ENCODE measurements at regions not wholly inside any gene's neighbourhood (a gene's known extent, or its start where the extent isn't known, plus 50 kb on each side); places are given as distances from the start of the nearest gene placed in this dataset.

DNA sequence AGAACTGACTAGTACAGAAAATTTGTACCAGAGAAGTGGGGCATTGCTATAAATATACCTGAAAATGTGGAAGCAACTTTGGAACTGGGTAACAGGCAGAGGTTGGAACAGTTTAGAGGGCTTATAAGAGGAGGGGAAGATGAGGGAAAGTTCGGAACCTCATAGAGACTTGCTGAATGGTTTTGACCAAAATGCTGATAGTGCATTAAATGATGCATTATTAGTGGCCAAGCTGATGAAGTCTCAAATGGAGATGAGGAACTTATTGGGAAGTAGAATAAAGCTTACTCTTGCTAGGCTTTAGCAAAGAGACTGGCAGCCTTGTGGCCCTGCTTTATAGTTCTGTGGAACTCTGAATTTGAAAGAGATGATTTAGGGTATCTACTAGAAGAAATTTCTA is 189.8 kb downstream of the FGF10 start:
- H3K4me1 ChIP-seq (ENCODE audit: insufficient read depth, insufficient read length), result no peaks in the 10 kb centered on the region
- H3K27me3 ChIP-seq (ENCODE audit: insufficient read depth, insufficient read length), result no peaks in the 10 kb centered on the region
- H3K36me3 ChIP-seq (ENCODE audit: insufficient read depth, insufficient read length, low read length), result no peaks in the 10 kb centered on the region
- TF ChIP-seq SUZ12 (IDR thresholded peaks at IDR 0.05; ENCODE audit: extremely low read depth, insufficient read depth, insufficient read length) (no peak), YY1 (IDR thresholded peaks at IDR 0.05; ENCODE audit: insufficient read depth, insufficient read length) (no peak), ZNF274 (IDR thresholded peaks at IDR 0.05; ENCODE audit: low read depth, low read length) (no peak)
- DNase-seq (ENCODE audit: low read depth, low spot score), result no peak
- no peak overlapping the region for H3K9ac ChIP-seq (ENCODE audit: insufficient read length, low read depth)
- peaks cover 13% of the 10 kb centered on the region; the same call in 1 of the 2 replicates for H3K9me3 ChIP-seq (ENCODE audit: insufficient read depth, low read length)
- H3K4me3 ChIP-seq (ENCODE audit: insufficient read length, low read depth), result no peak overlapping the region

- no peaks in the 10 kb centered on the region for H3K9me3 ChIP-seq (ENCODE audit: insufficient read depth, low read length)
- DNase-seq (ENCODE audit: low read depth, low spot score), result no peak
- no peak overlapping the region for H3K4me3 ChIP-seq (ENCODE audit: insufficient read length, low read depth)
- no peaks in the 10 kb centered on the region for H3K27me3 ChIP-seq (ENCODE audit: insufficient read depth, insufficient read length)
- no peaks in the 10 kb centered on the region for H3K36me3 ChIP-seq (ENCODE audit: insufficient read depth, insufficient read length, low read length)
- H3K9ac ChIP-seq (ENCODE audit: insufficient read length, low read depth), result no peak overlapping the region
- H3K4me1 ChIP-seq (ENCODE audit: insufficient read depth, insufficient read length), result no peaks in the 10 kb centered on the region
- TF ChIP-seq ZNF274 (IDR thresholded peaks at IDR 0.05; ENCODE audit: low read depth, low read length), result no peak
- no peak for TF ChIP-seq YY1 (IDR thresholded peaks at IDR 0.05; ENCODE audit: insufficient read depth, insufficient read length)
- no peak for TF ChIP-seq SUZ12 (IDR thresholded peaks at IDR 0.05; ENCODE audit: extremely low read depth, insufficient read depth, insufficient read length)
Measured at GRCh38 chr5:44189255-44189654, 200.0 kb downstream of the FGF10 start.

DNA sequence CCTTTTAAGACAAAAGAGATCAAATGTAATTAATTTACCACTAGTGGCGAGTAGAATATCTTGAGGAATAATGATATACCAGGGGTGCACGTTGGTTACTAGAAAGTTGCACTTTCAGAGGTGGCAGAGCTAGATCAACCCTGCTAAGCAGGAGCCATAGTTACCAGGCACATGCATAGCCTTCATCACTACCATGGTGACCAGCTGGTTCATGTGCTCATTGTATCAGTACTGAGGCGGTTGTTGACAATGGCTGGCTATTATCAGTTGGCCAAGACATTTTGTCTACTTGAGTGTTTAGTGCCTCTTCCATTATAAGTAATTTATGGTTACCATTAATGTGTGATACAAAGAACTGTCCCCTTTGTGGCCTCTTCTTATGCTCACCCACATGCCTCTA is 201.2 kb downstream of the FGF10 start:
- no peaks in the 10 kb centered on the region for H3K4me1 ChIP-seq (ENCODE audit: insufficient read depth, insufficient read length)
- TF ChIP-seq SUZ12 (IDR thresholded peaks at IDR 0.05; ENCODE audit: extremely low read depth, insufficient read depth, insufficient read length) (no peak), YY1 (IDR thresholded peaks at IDR 0.05; ENCODE audit: insufficient read depth, insufficient read length) (no peak), ZNF274 (IDR thresholded peaks at IDR 0.05; ENCODE audit: low read depth, low read length) (no peak)
- H3K36me3 ChIP-seq (ENCODE audit: insufficient read depth, insufficient read length, low read length), result no peaks in the 10 kb centered on the region

DNA sequence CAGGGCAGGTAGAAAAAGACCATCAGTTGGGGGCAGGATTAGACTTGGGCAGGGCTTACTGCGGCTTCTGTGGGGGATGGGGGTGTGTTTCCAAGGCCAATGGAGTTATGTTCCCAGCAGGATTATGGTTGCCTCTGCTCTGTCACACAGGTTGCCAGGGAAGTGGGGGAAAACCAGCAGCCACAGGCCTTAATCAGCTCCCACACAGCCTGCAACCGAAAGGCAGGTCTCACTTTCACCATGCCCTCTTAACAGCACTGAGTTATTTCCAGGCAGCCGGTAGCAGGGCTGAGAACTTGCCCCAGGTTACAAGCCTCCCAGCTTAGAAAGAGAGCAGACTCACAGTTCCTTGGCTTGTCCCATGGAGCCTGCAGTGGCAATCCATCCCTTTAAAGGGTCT is 205.5 kb downstream of the FGF10 start:
- TF ChIP-seq ZNF274 (IDR thresholded peaks at IDR 0.05; ENCODE audit: low read depth, low read length), result no peak
- no peak for TF ChIP-seq SUZ12 (IDR thresholded peaks at IDR 0.05; ENCODE audit: extremely low read depth, insufficient read depth, insufficient read length)
- no peak for TF ChIP-seq YY1 (IDR thresholded peaks at IDR 0.05; ENCODE audit: insufficient read depth, insufficient read length)
- DNase-seq (ENCODE audit: low read depth, low spot score), result no peak
- no peaks in the 10 kb centered on the region for H3K9me3 ChIP-seq (ENCODE audit: insufficient read depth, low read length)
- H3K9ac ChIP-seq (ENCODE audit: insufficient read length, low read depth), result no peak overlapping the region
- no peak overlapping the region for H3K4me3 ChIP-seq (ENCODE audit: insufficient read length, low read depth)
- H3K27me3 ChIP-seq (ENCODE audit: insufficient read depth, insufficient read length), result no peaks in the 10 kb centered on the region
- no peaks in the 10 kb centered on the region for H3K36me3 ChIP-seq (ENCODE audit: insufficient read depth, insufficient read length, low read length)
- no peaks in the 10 kb centered on the region for H3K4me1 ChIP-seq (ENCODE audit: insufficient read depth, insufficient read length)

More for the DNA sequence above, 201.2 kb downstream of the FGF10 start:
- DNase-seq (ENCODE audit: low read depth, low spot score), result no peak
- no peaks in the 10 kb centered on the region for H3K27me3 ChIP-seq (ENCODE audit: insufficient read depth, insufficient read length)
- no peak overlapping the region for H3K9ac ChIP-seq (ENCODE audit: insufficient read length, low read depth)
- no peak overlapping the region for H3K4me3 ChIP-seq (ENCODE audit: insufficient read length, low read depth)
- H3K9me3 ChIP-seq (ENCODE audit: insufficient read depth, low read length), result no peaks in the 10 kb centered on the region

DNA sequence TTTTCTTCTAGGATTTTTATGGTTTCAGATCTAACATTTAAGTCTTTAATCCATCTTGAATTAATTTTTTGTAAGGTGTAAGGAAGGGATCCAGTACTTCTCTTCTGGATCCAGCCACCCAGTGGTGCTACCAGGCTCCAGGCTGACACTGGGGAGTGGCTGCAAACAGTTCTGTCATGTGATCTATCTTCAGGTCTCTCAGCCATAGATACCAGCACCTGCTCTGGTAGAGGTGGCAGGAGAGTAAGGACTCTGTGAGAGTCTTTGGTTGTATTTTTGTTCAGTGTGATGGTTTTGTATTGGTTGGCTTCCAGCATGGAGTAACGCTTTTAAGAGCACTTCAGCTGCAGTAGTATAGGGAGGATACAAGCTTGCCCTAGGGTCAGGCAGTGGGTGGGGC is 205.9 kb downstream of the FGF10 start:
- no peak for DNase-seq (ENCODE audit: low read depth, low spot score)
- TF ChIP-seq ZNF274 (IDR thresholded peaks at IDR 0.05; ENCODE audit: low read depth, low read length) (no peak), SUZ12 (IDR thresholded peaks at IDR 0.05; ENCODE audit: extremely low read depth, insufficient read depth, insufficient read length) (no peak), YY1 (IDR thresholded peaks at IDR 0.05; ENCODE audit: insufficient read depth, insufficient read length) (no peak)
- Histone ChIP-seq H3K9me3 (ENCODE audit: insufficient read depth, low read length) (no peaks in the 10 kb centered on the region), H3K4me3 (ENCODE audit: insufficient read length, low read depth) (no peak overlapping the region), H3K9ac (ENCODE audit: insufficient read length, low read depth) (no peak overlapping the region), H3K27me3 (ENCODE audit: insufficient read depth, insufficient read length) (no peaks in the 10 kb centered on the region), H3K4me1 (ENCODE audit: insufficient read depth, insufficient read length) (no peaks in the 10 kb centered on the region), H3K36me3 (ENCODE audit: insufficient read depth, insufficient read length, low read length) (no peaks in the 10 kb centered on the region)

DNA sequence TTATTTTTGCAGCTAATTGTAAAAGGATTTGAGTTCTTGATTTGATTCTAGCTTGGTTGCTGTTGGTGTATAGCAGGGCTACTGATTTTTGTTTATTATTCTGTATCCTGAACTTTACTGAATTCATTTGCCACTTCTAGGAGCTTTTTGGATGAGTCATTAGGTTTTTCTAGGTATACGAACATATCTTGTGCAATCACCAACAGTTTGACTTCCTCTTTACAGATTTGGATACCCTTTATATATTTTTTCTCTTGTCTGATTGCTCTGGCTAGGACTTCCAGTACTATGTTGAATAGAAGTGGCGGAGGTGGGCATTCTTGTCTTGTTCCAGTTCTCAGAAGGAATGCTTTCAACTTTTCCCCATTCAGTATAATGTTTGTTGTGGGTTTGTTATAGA is 210.8 kb downstream of the FGF10 start:
- no peak for DNase-seq (ENCODE audit: low read depth, low spot score)
- no peak overlapping the region for H3K4me3 ChIP-seq (ENCODE audit: insufficient read length, low read depth)
- H3K4me1 ChIP-seq (ENCODE audit: insufficient read depth, insufficient read length), result no peaks in the 10 kb centered on the region
- no peaks in the 10 kb centered on the region for H3K27me3 ChIP-seq (ENCODE audit: insufficient read depth, insufficient read length)
- H3K36me3 ChIP-seq (ENCODE audit: insufficient read depth, insufficient read length, low read length), result no peaks in the 10 kb centered on the region
- H3K9me3 ChIP-seq (ENCODE audit: insufficient read depth, low read length), result no peaks in the 10 kb centered on the region
- TF ChIP-seq ZNF274 (IDR thresholded peaks at IDR 0.05; ENCODE audit: low read depth, low read length) (no peak), YY1 (IDR thresholded peaks at IDR 0.05; ENCODE audit: insufficient read depth, insufficient read length) (no peak), SUZ12 (IDR thresholded peaks at IDR 0.05; ENCODE audit: extremely low read depth, insufficient read depth, insufficient read length) (no peak)
- no peak overlapping the region for H3K9ac ChIP-seq (ENCODE audit: insufficient read length, low read depth)

DNA sequence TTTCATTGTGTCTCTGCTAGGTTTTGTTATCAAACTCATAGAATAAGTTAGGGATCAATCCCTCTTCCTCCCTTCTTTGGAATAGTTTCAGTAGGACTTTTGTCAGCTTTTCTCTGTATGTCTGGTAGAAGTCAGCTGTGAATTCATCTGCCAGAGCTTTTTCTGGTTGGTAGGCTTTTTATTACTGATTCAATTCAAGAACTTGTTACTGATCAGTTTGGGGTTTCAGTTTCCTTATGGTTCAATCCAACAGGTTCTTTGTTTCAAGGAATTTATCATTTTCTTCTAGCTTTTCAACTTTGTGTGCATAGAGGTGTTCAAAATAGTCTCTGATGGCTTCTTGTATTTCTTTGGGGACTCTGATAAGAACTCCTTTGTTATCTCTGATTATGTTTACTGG is 221.7 kb downstream of the FGF10 start:
- Histone ChIP-seq H3K4me3 (ENCODE audit: insufficient read length, low read depth) (no peak overlapping the region), H3K27me3 (ENCODE audit: insufficient read depth, insufficient read length) (no peaks in the 10 kb centered on the region), H3K36me3 (ENCODE audit: insufficient read depth, insufficient read length, low read length) (no peaks in the 10 kb centered on the region), H3K9me3 (ENCODE audit: insufficient read depth, low read length) (no peaks in the 10 kb centered on the region), H3K4me1 (ENCODE audit: insufficient read depth, insufficient read length) (no peaks in the 10 kb centered on the region), H3K9ac (ENCODE audit: insufficient read length, low read depth) (no peak overlapping the region)
- TF ChIP-seq ZNF274 (IDR thresholded peaks at IDR 0.05; ENCODE audit: low read depth, low read length) (no peak), SUZ12 (IDR thresholded peaks at IDR 0.05; ENCODE audit: extremely low read depth, insufficient read depth, insufficient read length) (no peak), YY1 (IDR thresholded peaks at IDR 0.05; ENCODE audit: insufficient read depth, insufficient read length) (no peak)
- no peak for DNase-seq (ENCODE audit: low read depth, low spot score)

All from NT2/D1 (cell line).